ENCODE measurements at regions not wholly inside any gene's neighbourhood (a gene's known extent, or its start where the extent isn't known, plus 50 kb on each side); places are given as distances from the start of the nearest gene placed in this dataset.
"Not testable (repeated sequence)": the region's sequence is repeated elsewhere in the genome, so short reads cannot be mapped to it uniquely, and the experiment has no call there.

DNA sequence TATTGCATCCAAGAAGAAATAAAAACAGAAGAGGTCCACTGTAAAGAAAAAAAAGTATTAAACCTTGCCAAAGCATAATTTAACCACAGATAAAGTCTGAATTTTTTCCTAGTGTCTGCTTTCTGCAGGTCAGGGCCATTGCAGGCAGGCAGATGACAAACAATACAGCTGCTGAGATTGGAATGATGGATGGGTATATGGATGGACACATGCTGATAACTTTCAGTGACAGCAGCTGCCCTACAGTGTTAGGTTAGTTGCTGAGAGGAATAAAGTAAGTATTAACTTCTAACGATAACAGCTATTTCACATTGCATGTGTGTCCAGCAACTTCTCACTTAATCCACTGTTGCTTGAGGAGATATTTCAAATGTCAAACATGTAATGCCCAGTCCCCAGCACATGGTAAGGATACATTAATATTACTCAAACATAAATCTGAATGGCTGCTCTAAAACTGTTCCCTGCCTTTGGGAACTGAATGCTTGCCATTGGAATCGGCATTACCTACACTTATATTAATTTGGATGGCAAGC is 515.3 kb downstream of the RMST start:
- CTCF ChIA-PET, result no interaction called here

DNA sequence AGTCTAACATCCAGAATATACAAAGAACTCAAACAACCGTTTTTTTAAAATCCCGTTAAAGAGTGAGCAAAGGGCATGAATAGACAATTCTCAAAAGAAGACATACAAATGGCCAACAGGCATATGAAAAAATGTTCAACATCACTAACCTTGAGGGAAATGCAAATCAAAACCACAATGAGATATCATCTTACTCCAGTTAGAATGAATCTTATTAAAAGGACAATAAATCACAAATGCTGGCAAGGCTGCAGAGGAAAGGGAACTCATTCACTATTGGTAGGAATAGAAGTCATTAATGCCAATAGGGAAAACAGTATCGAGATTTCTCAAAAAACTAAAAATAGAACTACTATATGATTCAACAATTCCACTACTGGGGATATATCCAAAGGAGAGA is 520.1 kb downstream of the RMST start:
- Histone ChIP-seq H3K4me3 (ENCODE audit: low read length) (no peak overlapping the region), H3K36me3 (ENCODE audit: control insufficient read depth in 2 of 3, insufficient read depth in 3 of 3, low read length in 3 of 3) (no peaks in the 10 kb centered on the region), H3K27ac (ENCODE audit: low read depth, low read length) (no peak overlapping the region), H3K27me3 (ENCODE audit: control insufficient read depth in 2 of 2, insufficient read depth in 2 of 2, low read length in 2 of 2) (peaks cover 0 to 3% of the 10 kb centered on the region in 2 donors), H3K9me3 (ENCODE audit: control insufficient read depth in 2 of 3, low read length in 3 of 3) (no peaks in the 10 kb centered on the region), H3K4me1 (ENCODE audit: control insufficient read depth in 2 of 2, insufficient read depth in 2 of 2, low read length in 2 of 2) (no peaks in the 10 kb centered on the region)
- Mint-ChIP-seq H3K9me3 (peaks cover 0 to 12% (median 2%) of the 10 kb centered on the region in 11 donors), H3K27me3 (peaks cover 0 to 4% (median 0%) of the 10 kb centered on the region in 5 donors), H3K36me3 (no peaks in the 10 kb centered on the region), H3K27ac (no peak overlapping the region), H3K4me3 (no peak overlapping the region), H3K4me1 (no peaks in the 10 kb centered on the region)
- ATAC-seq (no peak), DNase-seq (no peak)
- CTCF ChIA-PET, result no interaction called here
- intact Hi-C loops (cut with micrococcal nuclease), result no loop called here
- POLR2A ChIA-PET, result no interaction called here

More for the DNA sequence above, 515.3 kb downstream of the RMST start:
- Mint-ChIP-seq H3K9me3 (peaks cover 0 to 9% (median 0%) of the 10 kb centered on the region in 11 donors), H3K4me3 (no peak overlapping the region), H3K4me1 (no peaks in the 10 kb centered on the region), H3K36me3 (no peaks in the 10 kb centered on the region), H3K27ac (no peak overlapping the region), H3K27me3 (peaks cover 0 to 6% (median 4%) of the 10 kb centered on the region in 5 donors)
- intact Hi-C loops (cut with micrococcal nuclease), result no loop called here
- Histone ChIP-seq H3K36me3 (ENCODE audit: control insufficient read depth in 2 of 3, insufficient read depth in 3 of 3, low read length in 3 of 3) (no peaks in the 10 kb centered on the region), H3K4me3 (ENCODE audit: low read length) (no peak overlapping the region), H3K27me3 (ENCODE audit: control insufficient read depth in 2 of 2, insufficient read depth in 2 of 2, low read length in 2 of 2) (peaks cover 0 to 3% of the 10 kb centered on the region in 2 donors), H3K4me1 (ENCODE audit: control insufficient read depth in 2 of 2, insufficient read depth in 2 of 2, low read length in 2 of 2) (no peaks in the 10 kb centered on the region), H3K9me3 (ENCODE audit: control insufficient read depth in 2 of 3, low read length in 3 of 3) (no peaks in the 10 kb centered on the region), H3K27ac (ENCODE audit: low read depth, low read length) (no peak overlapping the region)
- DNase-seq (no peak), ATAC-seq (no peak)
- POLR2A ChIA-PET, result no interaction called here

DNA sequence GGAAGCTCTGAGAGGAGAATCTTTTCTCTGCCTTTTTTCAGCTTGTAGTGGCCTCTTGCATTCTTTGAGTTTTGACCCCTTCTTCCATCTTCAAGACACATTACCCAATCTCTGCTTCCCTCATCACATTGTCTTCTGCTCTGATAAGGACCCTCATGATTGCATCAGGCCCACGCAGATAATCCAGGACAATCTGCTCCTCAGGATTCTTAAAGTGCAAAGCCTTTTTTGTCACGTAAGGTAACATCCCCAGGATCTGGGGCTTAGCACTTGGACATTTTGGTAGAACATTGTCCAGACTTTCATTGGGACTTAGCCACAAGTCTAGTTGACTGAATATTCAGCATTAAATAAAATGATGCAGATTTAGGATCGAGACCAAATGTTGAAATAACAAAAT is 521.2 kb downstream of the RMST start:
- Mint-ChIP-seq H3K27me3 (peaks cover 0 to 3% (median 0%) of the 10 kb centered on the region in 5 donors), H3K36me3 (no peaks in the 10 kb centered on the region), H3K4me1 (no peaks in the 10 kb centered on the region), H3K27ac (no peak overlapping the region), H3K9me3 (peaks cover 0 to 12% (median 6%) of the 10 kb centered on the region in 11 donors), H3K4me3 (no peak overlapping the region)
- H3K27ac ChIP-seq (ENCODE audit: low read depth, low read length), result no peak overlapping the region
- H3K4me1 ChIP-seq (ENCODE audit: control insufficient read depth in 2 of 2, insufficient read depth in 2 of 2, low read length in 2 of 2), result no peaks in the 10 kb centered on the region
- CTCF ChIA-PET, result no interaction called here
- POLR2A ChIA-PET, result no interaction called here
- no peaks in the 10 kb centered on the region for H3K36me3 ChIP-seq (ENCODE audit: control insufficient read depth in 2 of 3, insufficient read depth in 3 of 3, low read length in 3 of 3)
- no peak overlapping the region for H3K4me3 ChIP-seq (ENCODE audit: low read length)
- no peak for DNase-seq
- no peaks in the 10 kb centered on the region for H3K9me3 ChIP-seq (ENCODE audit: control insufficient read depth in 2 of 3, low read length in 3 of 3)
- ATAC-seq, result no peak
- intact Hi-C loops (cut with micrococcal nuclease), result no loop called here
- no peaks in the 10 kb centered on the region for H3K27me3 ChIP-seq (ENCODE audit: control insufficient read depth in 2 of 2, insufficient read depth in 2 of 2, low read length in 2 of 2)

DNA sequence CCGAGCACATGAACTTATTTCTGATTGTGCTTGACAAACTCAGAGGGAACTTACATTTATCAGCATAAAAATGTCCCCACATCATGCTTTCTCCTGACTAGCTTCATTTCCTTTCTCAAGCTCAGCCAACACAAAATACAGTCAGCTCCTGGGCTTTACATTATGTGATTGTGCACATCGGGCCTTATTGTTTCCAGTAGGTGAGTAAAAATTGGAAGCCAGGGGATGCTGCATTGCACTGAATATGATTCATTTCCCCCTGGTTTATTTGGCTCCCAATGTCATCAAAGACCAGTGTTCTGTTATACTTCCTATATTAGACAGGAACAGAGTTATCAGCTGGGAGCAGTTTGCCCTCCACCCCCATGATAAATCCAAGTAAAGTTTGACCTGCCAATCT is 521.8 kb downstream of the RMST start:
- ChIA-PET POLR2A (no interaction called here), CTCF (no interaction called here)
- intact Hi-C loops (cut with micrococcal nuclease), result no loop called here
- Mint-ChIP-seq H3K4me3 (no peak overlapping the region), H3K27ac (no peak overlapping the region), H3K36me3 (no peaks in the 10 kb centered on the region), H3K9me3 (peaks cover 0 to 12% (median 6%) of the 10 kb centered on the region in 11 donors), H3K27me3 (peaks cover 0 to 3% (median 0%) of the 10 kb centered on the region in 5 donors), H3K4me1 (no peaks in the 10 kb centered on the region)
- no peak overlapping the region for H3K4me3 ChIP-seq (ENCODE audit: low read length)
- H3K4me1 ChIP-seq (ENCODE audit: control insufficient read depth in 2 of 2, insufficient read depth in 2 of 2, low read length in 2 of 2), result no peaks in the 10 kb centered on the region
- H3K27me3 ChIP-seq (ENCODE audit: control insufficient read depth in 2 of 2, insufficient read depth in 2 of 2, low read length in 2 of 2), result no peaks in the 10 kb centered on the region
- DNase-seq (no peak), ATAC-seq (no peak)
- no peaks in the 10 kb centered on the region for H3K36me3 ChIP-seq (ENCODE audit: control insufficient read depth in 2 of 3, insufficient read depth in 3 of 3, low read length in 3 of 3)
- H3K9me3 ChIP-seq (ENCODE audit: control insufficient read depth in 2 of 3, low read length in 3 of 3), result no peaks in the 10 kb centered on the region
- no peak overlapping the region for H3K27ac ChIP-seq (ENCODE audit: low read depth, low read length)

DNA sequence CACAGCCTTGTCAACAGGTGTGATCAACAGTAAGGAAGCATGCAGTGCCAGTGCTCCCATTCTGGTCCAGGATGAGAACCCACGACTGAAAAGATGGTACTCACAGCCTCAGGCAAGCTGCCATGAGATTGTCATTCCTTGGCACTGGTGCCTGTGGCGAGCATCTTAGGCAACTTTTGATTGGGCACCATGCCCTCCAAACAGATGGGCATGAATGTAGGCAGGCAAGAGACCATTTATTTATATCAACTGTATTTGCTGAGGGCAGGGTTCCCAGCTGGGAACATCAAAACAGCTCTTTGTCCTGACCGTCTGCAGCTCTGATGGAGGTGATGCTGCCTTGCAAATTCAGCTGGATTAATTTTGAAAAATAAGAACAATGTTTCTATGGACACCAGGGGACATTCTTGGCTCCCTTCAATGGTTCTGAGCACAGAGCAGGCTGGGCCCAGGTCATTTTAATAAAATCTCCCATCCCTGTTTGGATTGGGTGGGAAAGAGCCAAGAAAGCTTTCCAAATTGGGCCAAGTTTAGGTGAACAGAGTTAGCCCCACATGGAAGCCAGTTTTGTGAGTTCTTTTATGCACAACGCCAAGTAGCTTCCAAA is 522.5 kb downstream of the RMST start:
- Mint-ChIP-seq H3K27me3 (peaks cover 0 to 3% (median 0%) of the 10 kb centered on the region in 5 donors), H3K27ac (no peak overlapping the region), H3K4me3 (no peak overlapping the region), H3K36me3 (no peaks in the 10 kb centered on the region), H3K4me1 (no peaks in the 10 kb centered on the region), H3K9me3 (peaks cover 0 to 12% (median 6%) of the 10 kb centered on the region in 11 donors)
- Histone ChIP-seq H3K4me3 (ENCODE audit: low read length) (no peak overlapping the region), H3K36me3 (ENCODE audit: control insufficient read depth in 2 of 3, insufficient read depth in 3 of 3, low read length in 3 of 3) (no peaks in the 10 kb centered on the region), H3K4me1 (ENCODE audit: control insufficient read depth in 2 of 2, insufficient read depth in 2 of 2, low read length in 2 of 2) (no peaks in the 10 kb centered on the region), H3K9me3 (ENCODE audit: control insufficient read depth in 2 of 3, low read length in 3 of 3) (no peaks in the 10 kb centered on the region), H3K27ac (ENCODE audit: low read depth, low read length) (no peak overlapping the region), H3K27me3 (ENCODE audit: control insufficient read depth in 2 of 2, insufficient read depth in 2 of 2, low read length in 2 of 2) (no peaks in the 10 kb centered on the region)
- ChIA-PET POLR2A (no interaction called here), CTCF (no interaction called here)
- DNase-seq (no peak), ATAC-seq (no peak)
- intact Hi-C loops (cut with micrococcal nuclease), result no loop called here

DNA sequence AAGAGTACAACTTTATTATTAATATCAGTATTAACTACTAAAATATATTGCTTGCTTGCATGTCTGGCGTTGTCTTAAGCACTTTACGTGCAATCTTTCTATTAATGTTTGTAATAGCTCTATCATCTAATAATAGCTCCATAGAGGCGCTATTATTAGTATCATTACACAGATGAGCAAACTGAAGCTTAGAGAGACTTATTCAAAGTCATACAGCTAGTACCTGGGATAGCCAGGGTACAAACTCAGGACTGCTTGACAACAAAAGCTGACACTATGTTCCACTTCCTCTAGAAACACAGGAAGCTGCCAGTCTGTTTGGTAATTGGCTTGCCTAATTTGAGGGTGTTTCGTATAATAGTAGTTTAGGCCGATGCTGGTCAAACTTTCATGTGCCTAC is 523.2 kb downstream of the RMST start:
- Mint-ChIP-seq H3K4me1 (no peaks in the 10 kb centered on the region), H3K4me3 (no peak overlapping the region), H3K27ac (no peak overlapping the region), H3K36me3 (no peaks in the 10 kb centered on the region), H3K9me3 (peaks cover 0 to 12% (median 6%) of the 10 kb centered on the region in 11 donors), H3K27me3 (peaks cover 0 to 3% (median 0%) of the 10 kb centered on the region in 5 donors)
- Histone ChIP-seq H3K4me3 (ENCODE audit: low read length) (no peak overlapping the region), H3K36me3 (ENCODE audit: control insufficient read depth in 2 of 3, insufficient read depth in 3 of 3, low read length in 3 of 3) (no peaks in the 10 kb centered on the region), H3K27me3 (ENCODE audit: control insufficient read depth in 2 of 2, insufficient read depth in 2 of 2, low read length in 2 of 2) (no peaks in the 10 kb centered on the region), H3K27ac (ENCODE audit: low read depth, low read length) (no peak overlapping the region), H3K4me1 (ENCODE audit: control insufficient read depth in 2 of 2, insufficient read depth in 2 of 2, low read length in 2 of 2) (no peaks in the 10 kb centered on the region), H3K9me3 (ENCODE audit: control insufficient read depth in 2 of 3, low read length in 3 of 3) (no peaks in the 10 kb centered on the region)
- ATAC-seq, result no peak
- intact Hi-C loops (cut with micrococcal nuclease), result no loop called here
- DNase-seq, result no peak
- CTCF ChIA-PET, result no interaction called here
- POLR2A ChIA-PET, result no interaction called here

DNA sequence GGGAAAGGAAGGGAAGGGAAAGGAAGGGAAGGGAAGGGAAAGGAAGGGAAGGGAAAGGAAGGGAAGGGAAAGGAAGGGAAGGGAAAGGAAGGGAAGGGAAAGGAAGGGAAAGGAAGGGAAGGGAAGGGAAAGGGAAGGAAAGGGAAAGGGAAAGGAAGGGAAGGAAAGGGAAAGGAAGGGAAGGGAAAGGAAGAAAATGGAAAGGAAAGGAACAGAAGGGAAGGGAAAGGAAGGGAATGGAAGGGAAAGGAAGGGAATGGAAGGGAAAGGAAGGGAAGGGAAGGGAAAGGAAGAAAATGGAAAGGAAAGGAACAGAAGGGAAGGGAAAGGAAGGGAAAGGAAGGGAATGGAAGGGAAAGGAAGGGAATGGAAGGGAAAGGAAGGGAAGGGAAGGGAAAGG is 526.0 kb downstream of the RMST start:
- DNase-seq; H3K4me3 ChIP-seq (ENCODE audit: low read length); H3K9me3 ChIP-seq (ENCODE audit: control insufficient read depth in 2 of 3, low read length in 3 of 3); H3K4me1 ChIP-seq (ENCODE audit: control insufficient read depth in 2 of 2, insufficient read depth in 2 of 2, low read length in 2 of 2); H3K36me3 Mint-ChIP-seq; H3K27ac ChIP-seq (ENCODE audit: low read depth, low read length); H3K27me3 ChIP-seq (ENCODE audit: control insufficient read depth in 2 of 2, insufficient read depth in 2 of 2, low read length in 2 of 2); H3K27me3 Mint-ChIP-seq; CTCF ChIA-PET; intact Hi-C loops (cut with micrococcal nuclease); POLR2A ChIA-PET; H3K27ac Mint-ChIP-seq; ATAC-seq; H3K4me1 Mint-ChIP-seq; H3K4me3 Mint-ChIP-seq; H3K36me3 ChIP-seq (ENCODE audit: control insufficient read depth in 2 of 3, insufficient read depth in 3 of 3, low read length in 3 of 3): not testable (repeated sequence)
- H3K9me3 Mint-ChIP-seq, result peaks cover 2 to 21% (median 10%) of the 10 kb centered on the region in 11 donors
